ENCODE measurements at regions not wholly inside any gene's neighbourhood (a gene's known extent, or its start where the extent isn't known, plus 50 kb on each side); places are given as distances from the start of the nearest gene placed in this dataset.

DNA sequence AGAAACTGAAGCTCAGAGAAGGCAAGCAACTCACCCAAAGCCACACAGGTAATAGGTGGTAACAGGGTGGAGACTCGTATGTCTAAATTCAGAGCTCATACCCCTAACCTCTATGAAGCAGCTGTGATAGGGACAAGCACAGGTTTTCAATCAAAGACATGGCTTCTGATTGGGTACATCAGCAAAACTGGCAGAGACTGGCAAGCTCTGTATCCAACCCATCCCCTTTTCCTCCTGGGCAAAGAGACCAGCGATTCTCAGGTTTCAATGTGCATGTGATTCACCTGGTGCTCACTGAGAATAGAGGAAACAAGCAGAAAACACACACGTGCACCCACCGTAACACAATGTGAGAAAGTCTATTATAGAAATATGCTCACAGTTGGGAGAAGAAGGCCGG is 153.0 kb downstream of the SMIM20 start:
- Mint-ChIP-seq H3K27me3 (peaks cover 7% of the 10 kb centered on the region), H3K36me3 (ENCODE audit: insufficient read depth) (no peaks in the 10 kb centered on the region), H3K4me3 (no peak overlapping the region), H3K27ac (ENCODE audit: low read depth) (no peak overlapping the region), H3K4me1 (no peaks in the 10 kb centered on the region), H3K9me3 (no peaks in the 10 kb centered on the region)
- no peak for ATAC-seq (replicated peaks; ENCODE audit: extremely low read depth, poor library complexity, severe bottlenecking)
- DNase-seq (ENCODE audit: low spot score in 2 of 2) = no peak

DNA sequence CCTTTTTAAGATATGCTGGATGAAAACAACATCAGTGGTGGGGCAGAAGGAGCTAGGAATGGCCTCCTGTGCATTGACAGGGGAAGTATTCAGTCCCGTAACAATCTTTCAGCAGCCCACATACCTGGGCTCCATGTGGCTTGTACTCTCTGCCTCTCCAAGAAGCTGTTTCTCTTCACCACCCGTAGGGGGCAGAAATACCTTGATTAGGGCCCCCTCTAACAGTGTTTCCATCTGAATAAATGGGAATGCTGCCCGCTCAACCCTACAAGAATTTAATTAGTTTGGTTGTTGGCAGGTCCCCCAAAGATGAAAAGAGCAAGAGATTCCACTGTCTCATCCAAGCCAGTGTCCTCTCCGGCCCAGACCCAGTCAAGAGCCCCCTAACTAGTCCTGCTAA is 155.2 kb downstream of the SMIM20 start:
- Mint-ChIP-seq H3K9me3 (no peaks in the 10 kb centered on the region), H3K36me3 (ENCODE audit: insufficient read depth) (no peaks in the 10 kb centered on the region), H3K4me1 (peaks cover 3% of the 10 kb centered on the region), H3K27ac (ENCODE audit: low read depth) (no peak overlapping the region), H3K27me3 (peaks cover 7% of the 10 kb centered on the region), H3K4me3 (no peak overlapping the region)
- ATAC-seq (replicated peaks; ENCODE audit: extremely low read depth, poor library complexity, severe bottlenecking) = no peak
- DNase-seq (ENCODE audit: low spot score in 2 of 2) = no peak

DNA sequence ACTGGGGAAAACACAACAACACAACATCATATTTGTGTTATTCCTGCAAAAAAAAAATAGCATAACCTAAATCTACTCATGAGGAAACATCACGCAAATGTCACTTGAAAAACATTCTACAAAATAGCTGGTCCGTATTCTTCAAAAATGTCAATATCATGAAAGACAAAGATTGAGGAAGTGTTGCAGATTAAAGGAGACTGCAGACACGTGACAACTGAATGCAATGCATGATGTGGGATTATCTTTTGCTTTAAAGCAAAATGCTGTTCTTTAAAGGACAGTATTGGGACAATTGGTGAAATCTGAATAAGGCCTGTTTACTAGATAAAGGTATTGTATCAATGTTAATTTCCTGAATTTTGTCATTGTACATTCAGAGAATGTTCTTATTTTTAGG is 157.7 kb downstream of the SMIM20 start:
- peak overlapping the region; percentile 5 for H3K27ac Mint-ChIP-seq (ENCODE audit: low read depth)
- DNase-seq (ENCODE audit: low spot score in 2 of 2) (no peak), ATAC-seq (replicated peaks; ENCODE audit: extremely low read depth, poor library complexity, severe bottlenecking) (no peak)
- H3K4me1 Mint-ChIP-seq = peaks cover 28% of the 10 kb centered on the region
- peaks cover 7% of the 10 kb centered on the region for H3K27me3 Mint-ChIP-seq
- peaks cover 2% of the 10 kb centered on the region for H3K36me3 Mint-ChIP-seq (ENCODE audit: insufficient read depth)
- H3K4me3 Mint-ChIP-seq = no peak overlapping the region
- no peaks in the 10 kb centered on the region for H3K9me3 Mint-ChIP-seq

DNA sequence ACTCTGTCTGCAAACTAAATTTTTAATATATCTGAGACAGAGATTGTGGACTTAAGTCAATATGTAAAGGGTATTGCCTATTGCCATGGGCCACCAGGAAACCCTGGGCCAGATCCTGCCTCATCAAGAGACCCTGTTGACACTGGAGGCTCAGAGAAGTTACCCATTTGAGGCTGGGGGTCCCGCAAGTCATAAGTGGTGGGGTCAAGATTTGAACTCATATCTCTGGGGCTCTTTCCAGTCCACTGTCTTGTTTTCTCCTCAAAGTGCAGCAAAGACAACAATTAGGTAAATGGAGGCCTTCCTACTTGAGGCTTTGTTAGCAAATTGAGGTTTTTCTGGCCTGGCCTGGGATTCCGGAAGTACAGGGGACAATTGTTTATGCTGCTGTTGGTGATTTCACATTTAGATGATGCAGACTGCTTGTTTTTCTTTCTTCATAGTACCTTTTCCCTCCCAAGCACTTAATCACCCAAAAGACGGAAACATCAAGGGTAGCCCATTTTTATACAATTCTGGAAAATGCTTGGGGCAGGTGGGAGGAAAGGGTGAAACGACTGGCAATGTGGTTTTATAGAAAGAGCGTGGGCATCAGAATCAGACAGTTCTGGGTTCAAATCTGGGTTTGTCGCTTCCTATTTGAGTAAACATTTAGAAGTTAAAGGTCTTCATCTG is 160.0 kb downstream of the SMIM20 start:
- peak overlapping the region; percentile 7 for H3K27ac Mint-ChIP-seq (ENCODE audit: low read depth)
- H3K27me3 Mint-ChIP-seq = no peaks in the 10 kb centered on the region
- ATAC-seq (replicated peaks; ENCODE audit: extremely low read depth, poor library complexity, severe bottlenecking) = no peak
- no peak for DNase-seq (ENCODE audit: low spot score in 2 of 2)
- no peak overlapping the region for H3K4me3 Mint-ChIP-seq
- peaks cover 2% of the 10 kb centered on the region for H3K36me3 Mint-ChIP-seq (ENCODE audit: insufficient read depth)
- H3K4me1 Mint-ChIP-seq = peaks cover 30% of the 10 kb centered on the region
- no peaks in the 10 kb centered on the region for H3K9me3 Mint-ChIP-seq

DNA sequence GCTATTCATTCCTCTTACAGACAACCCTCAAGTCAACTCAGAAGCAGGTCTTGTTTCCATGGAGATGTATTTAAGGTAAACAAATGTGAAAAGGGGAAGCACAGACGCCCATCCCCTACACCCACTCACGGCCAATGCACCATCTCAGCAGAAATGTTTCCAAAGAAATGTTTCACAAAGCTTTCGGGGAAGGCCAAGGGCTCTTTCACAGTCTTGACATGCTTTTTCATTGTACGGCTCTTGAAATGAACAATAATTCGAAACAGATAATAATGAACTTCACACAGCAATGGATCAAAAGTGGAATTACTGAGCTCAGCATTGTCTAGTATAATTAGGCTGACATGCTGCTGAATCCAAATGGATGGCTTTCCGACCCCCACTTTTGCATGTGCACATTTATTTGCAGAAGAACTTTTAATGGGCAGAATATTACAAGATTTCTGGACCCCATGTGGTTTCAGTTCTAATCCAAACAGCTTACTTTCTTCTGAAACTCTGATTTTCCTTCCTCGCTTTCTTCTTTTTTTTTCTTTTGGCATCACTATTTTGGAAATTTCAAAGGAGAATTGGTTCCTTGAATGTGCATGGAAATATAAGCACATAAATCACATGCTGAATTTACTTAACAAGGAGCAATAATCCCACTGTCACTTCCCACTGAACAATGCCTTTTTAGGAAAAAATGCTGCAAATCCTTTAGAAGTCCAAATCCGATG is 160.9 kb downstream of the SMIM20 start:
- H3K4me1 Mint-ChIP-seq = peaks cover 30% of the 10 kb centered on the region

DNA sequence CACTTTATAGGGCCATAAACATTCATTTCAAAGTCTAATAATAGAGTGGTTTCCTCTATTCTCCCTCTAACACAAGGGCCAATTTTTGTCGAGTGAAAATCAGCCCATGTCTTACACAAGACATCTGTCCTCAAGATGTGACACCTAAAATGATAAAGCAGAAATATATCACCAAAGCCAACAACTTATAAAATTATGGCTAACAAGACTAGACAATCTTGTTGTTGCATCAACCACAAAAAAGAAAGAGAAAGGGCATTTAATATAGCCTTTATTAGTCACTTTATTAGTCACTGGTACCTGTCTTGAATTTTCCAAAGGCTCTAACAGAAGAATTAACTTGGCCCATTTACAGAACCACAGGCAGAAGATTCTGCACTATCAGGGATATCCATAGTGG is 161.6 kb downstream of the SMIM20 start:
- ATAC-seq (replicated peaks; ENCODE audit: extremely low read depth, poor library complexity, severe bottlenecking) (peak; percentile 42), DNase-seq (ENCODE audit: low spot score in 2 of 2) (no peak)
- no peaks in the 10 kb centered on the region for H3K9me3 Mint-ChIP-seq
- peaks cover 30% of the 10 kb centered on the region for H3K4me1 Mint-ChIP-seq
- peak overlapping the region; percentile 4 for H3K4me3 Mint-ChIP-seq
- peaks cover 2% of the 10 kb centered on the region for H3K36me3 Mint-ChIP-seq (ENCODE audit: insufficient read depth)
- H3K27ac Mint-ChIP-seq (ENCODE audit: low read depth) = peak overlapping the region; percentile 70
- H3K27me3 Mint-ChIP-seq = no peaks in the 10 kb centered on the region

More for the DNA sequence above, 160.9 kb downstream of the SMIM20 start:
- H3K9me3 Mint-ChIP-seq = no peaks in the 10 kb centered on the region
- H3K4me3 Mint-ChIP-seq = peak overlapping the region; percentile 4
- H3K27me3 Mint-ChIP-seq = no peaks in the 10 kb centered on the region
- peaks cover 2% of the 10 kb centered on the region for H3K36me3 Mint-ChIP-seq (ENCODE audit: insufficient read depth)
- ATAC-seq (replicated peaks; ENCODE audit: extremely low read depth, poor library complexity, severe bottlenecking) (no peak), DNase-seq (ENCODE audit: low spot score in 2 of 2) (no peak)
- H3K27ac Mint-ChIP-seq (ENCODE audit: low read depth) = peak overlapping the region; percentile 70

DNA sequence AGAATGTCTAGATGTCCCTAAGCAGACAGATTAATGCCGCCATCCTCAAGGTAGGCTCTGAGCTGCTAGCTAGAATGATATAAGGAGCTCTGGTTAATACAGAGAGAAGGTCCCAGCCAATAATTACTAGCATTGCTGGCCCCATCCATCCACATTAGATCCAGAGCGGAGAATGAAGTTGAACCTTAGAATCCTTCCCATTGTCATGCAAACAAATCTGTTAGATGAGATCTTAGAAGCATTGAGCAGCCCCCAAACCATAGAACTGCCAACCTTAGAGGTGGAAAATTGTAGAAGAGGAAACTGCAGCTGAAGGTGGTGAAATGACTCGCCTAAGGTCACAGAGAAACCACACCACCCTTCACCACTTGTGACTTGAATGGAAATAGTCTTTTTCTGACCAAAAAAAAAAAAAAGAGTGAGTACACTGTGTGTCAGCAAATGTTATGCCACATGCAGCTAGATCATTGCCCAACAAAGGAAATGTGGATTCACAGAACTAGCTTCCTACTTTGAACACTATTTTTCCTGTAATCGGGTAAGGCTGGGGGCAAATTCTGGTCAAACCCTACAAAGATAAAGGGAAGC is 162.1 kb downstream of the SMIM20 start:
- no peaks in the 10 kb centered on the region for H3K27me3 Mint-ChIP-seq
- ATAC-seq (replicated peaks; ENCODE audit: extremely low read depth, poor library complexity, severe bottlenecking) (peak; percentile 67), DNase-seq (ENCODE audit: low spot score in 2 of 2) (no peak)
- peaks cover 2% of the 10 kb centered on the region for H3K36me3 Mint-ChIP-seq (ENCODE audit: insufficient read depth)
- H3K27ac Mint-ChIP-seq (ENCODE audit: low read depth) = peak overlapping the region; percentile 70
- H3K9me3 Mint-ChIP-seq = no peaks in the 10 kb centered on the region
- no peak overlapping the region for H3K4me3 Mint-ChIP-seq
- peaks cover 30% of the 10 kb centered on the region for H3K4me1 Mint-ChIP-seq

DNA sequence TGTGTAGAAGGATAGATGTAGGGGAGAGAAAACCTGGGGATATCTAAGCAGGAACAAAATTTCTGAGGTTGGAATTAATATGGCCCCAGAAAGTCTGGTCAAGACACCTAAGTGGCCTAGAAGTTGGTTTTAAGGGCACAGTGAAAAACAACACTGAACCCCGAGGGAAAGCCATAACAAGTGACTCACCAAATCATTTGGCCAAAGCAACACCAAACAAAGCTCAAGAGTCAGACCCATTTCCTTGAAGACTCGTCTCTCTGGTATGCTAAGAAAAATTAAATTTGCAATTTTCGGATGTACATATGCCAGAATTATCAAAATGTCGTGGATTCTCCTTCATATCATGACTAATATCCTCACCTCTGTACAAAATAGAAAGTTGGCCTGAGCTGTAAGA is 162.9 kb downstream of the SMIM20 start:
- no peak overlapping the region for H3K4me3 Mint-ChIP-seq
- H3K27ac Mint-ChIP-seq (ENCODE audit: low read depth) = no peak overlapping the region
- peaks cover 33% of the 10 kb centered on the region for H3K4me1 Mint-ChIP-seq
- H3K9me3 Mint-ChIP-seq = no peaks in the 10 kb centered on the region
- no peaks in the 10 kb centered on the region for H3K27me3 Mint-ChIP-seq
- H3K36me3 Mint-ChIP-seq (ENCODE audit: insufficient read depth) = peaks cover 2% of the 10 kb centered on the region
- no peak for ATAC-seq (replicated peaks; ENCODE audit: extremely low read depth, poor library complexity, severe bottlenecking)
- DNase-seq (ENCODE audit: low spot score in 2 of 2) = no peak

DNA sequence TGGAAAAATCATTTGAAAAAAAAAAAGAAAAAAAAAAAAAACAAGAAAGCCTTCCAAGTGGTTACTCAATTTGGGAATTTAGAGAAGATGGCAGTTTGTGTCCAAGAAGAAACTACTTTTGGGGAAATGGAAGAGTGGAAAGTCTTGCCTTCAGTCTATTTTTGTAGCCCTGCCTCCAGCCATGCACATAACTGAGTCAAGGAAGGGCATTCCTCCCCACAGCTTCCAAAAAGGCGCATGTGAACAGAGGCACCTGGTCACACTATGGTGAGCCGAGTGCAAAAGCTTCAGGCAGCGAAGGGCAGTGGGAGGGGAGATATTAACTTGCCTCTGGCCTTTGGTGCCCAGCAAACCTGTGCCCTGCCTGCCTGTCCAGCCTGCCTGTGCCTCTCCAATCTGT is 163.7 kb downstream of the SMIM20 start:
- peaks cover 36% of the 10 kb centered on the region for H3K4me1 Mint-ChIP-seq
- DNase-seq (ENCODE audit: low spot score in 2 of 2) (no peak), ATAC-seq (replicated peaks; ENCODE audit: extremely low read depth, poor library complexity, severe bottlenecking) (no peak)
- H3K4me3 Mint-ChIP-seq = no peak overlapping the region
- H3K27me3 Mint-ChIP-seq = no peaks in the 10 kb centered on the region
- no peak overlapping the region for H3K27ac Mint-ChIP-seq (ENCODE audit: low read depth)
- no peaks in the 10 kb centered on the region for H3K9me3 Mint-ChIP-seq
- H3K36me3 Mint-ChIP-seq (ENCODE audit: insufficient read depth) = peaks cover 2% of the 10 kb centered on the region

DNA sequence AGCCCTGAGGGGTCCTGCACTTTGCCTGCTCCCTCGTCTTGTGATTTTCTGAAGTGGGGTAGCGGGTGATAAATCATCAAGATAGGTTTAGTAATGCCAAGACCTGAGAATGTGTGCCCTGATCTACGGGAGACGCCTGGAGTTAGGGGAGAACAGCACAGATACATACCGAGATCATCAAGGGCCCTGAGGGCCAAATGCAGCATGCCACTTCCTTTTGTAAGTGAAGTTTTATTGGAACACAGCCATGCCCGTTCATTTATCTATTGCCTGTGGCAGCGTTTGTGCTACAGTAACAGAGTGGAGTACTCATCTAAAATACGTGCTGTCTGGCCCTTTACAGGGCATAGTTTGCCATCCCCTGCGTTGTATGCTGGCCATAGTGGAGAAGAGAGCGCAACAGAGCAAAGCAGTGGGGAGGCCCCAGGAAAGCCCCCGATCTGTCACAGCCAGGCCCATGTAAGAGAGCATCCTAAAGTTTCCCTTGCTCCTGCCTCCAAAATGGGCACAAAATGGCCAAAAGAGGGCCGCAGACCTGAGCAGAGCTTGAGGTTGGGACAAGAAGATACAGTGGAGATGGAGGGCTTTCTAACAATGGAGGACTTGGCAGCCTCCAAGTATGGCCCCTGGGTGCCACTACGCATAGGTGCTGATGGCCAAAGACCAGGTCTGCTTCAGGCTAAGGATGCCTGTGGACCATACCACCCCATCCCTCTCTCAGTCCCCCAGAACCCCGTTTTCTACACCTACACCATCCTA is 167.0 kb downstream of the SMIM20 start:
- DNase-seq (ENCODE audit: low spot score in 2 of 2) (no peak), ATAC-seq (replicated peaks; ENCODE audit: extremely low read depth, poor library complexity, severe bottlenecking) (no peak)
- no peak overlapping the region for H3K4me3 Mint-ChIP-seq
- peaks cover 14% of the 10 kb centered on the region for H3K4me1 Mint-ChIP-seq
- peaks cover 2% of the 10 kb centered on the region for H3K36me3 Mint-ChIP-seq (ENCODE audit: insufficient read depth)
- H3K27ac Mint-ChIP-seq (ENCODE audit: low read depth) = no peak overlapping the region
- H3K9me3 Mint-ChIP-seq = no peaks in the 10 kb centered on the region
- H3K27me3 Mint-ChIP-seq = peaks cover 13% of the 10 kb centered on the region

DNA sequence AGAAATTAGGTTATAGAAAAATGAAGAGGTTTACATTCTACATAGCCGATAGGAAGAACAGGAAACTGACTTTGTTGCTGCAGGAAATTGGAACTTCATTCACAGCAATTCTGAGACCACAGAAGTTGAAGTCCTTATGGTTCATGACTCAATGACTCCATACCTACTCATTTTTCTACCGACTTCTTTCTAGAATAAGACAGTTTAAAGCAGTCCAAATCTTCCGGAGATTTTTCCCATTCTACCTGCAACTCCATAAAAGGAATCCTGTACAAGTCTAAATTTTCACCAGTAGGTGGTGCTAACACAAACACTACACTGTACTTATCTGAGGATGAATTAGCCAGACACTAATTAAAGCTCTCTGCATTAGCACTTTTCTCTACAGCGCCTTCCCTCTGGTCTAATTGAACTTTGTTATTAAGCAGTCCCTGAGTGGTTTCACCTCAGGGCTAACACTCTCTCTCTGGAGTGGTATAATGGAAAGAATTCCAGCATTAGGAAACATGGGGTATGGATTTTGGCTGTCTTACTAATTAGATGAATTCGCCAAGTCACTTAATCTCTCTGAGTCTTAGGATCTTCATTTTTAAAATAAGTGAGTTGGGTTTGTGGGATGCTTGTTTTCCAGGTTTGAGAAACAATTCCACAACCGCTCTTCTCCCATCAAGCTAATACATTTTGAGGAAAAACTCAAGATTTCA is 167.9 kb downstream of the SMIM20 start:
- Mint-ChIP-seq H3K27ac (ENCODE audit: low read depth) (no peak overlapping the region), H3K27me3 (peaks cover 13% of the 10 kb centered on the region), H3K36me3 (ENCODE audit: insufficient read depth) (no peaks in the 10 kb centered on the region), H3K9me3 (no peaks in the 10 kb centered on the region), H3K4me3 (no peak overlapping the region), H3K4me1 (peaks cover 6% of the 10 kb centered on the region)
- ATAC-seq (replicated peaks; ENCODE audit: extremely low read depth, poor library complexity, severe bottlenecking) (no peak), DNase-seq (ENCODE audit: low spot score in 2 of 2) (no peak)

DNA sequence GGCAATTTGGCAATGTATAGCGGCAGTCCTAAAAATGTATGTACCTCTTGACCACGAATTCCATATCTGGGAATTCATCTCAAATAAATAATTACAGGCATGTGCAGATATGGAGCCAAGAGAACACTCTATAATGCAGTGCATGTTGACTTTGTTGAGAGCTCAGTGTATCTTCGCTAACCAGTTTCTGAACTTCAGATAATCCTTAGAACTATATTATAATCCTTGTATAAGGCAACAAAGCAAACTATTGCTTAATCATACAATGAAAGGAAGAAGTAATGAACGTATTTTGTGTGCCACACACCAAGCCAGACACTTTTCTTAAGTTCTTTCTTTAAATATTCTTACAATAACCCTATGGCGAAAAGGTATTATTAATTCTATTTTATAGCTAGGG is 168.5 kb downstream of the SMIM20 start:
- peaks cover 6% of the 10 kb centered on the region for H3K4me1 Mint-ChIP-seq
- H3K27me3 Mint-ChIP-seq = peaks cover 13% of the 10 kb centered on the region
- no peak for DNase-seq (ENCODE audit: low spot score in 2 of 2)
- no peak overlapping the region for H3K4me3 Mint-ChIP-seq
- no peaks in the 10 kb centered on the region for H3K9me3 Mint-ChIP-seq
- no peaks in the 10 kb centered on the region for H3K36me3 Mint-ChIP-seq (ENCODE audit: insufficient read depth)
- ATAC-seq (replicated peaks; ENCODE audit: extremely low read depth, poor library complexity, severe bottlenecking) = no peak
- no peak overlapping the region for H3K27ac Mint-ChIP-seq (ENCODE audit: low read depth)
